ENCODE measurements at regions not wholly inside any gene's neighbourhood (a gene's known extent, or its start where the extent isn't known, plus 50 kb on each side); places are given as distances from the start of the nearest gene placed in this dataset. TPM values are rescaled to one million over a fixed set of nuclear protein-coding genes. Genes with fewer than 3 reads are reported as not detected.
"Not testable (repeated sequence)": the region's sequence is repeated elsewhere in the genome, so short reads cannot be mapped to it uniquely, and the experiment has no call there.

- WGBS (ENCODE audit: insufficient coverage, low coverage, missing lambda C conversion rate), result no CpG with 5 or more reads among the region's 9 CpGs
- BruUV-seq (replicated peaks); H3K27me3 ChIP-seq (ENCODE audit: control insufficient read depth in 2 of 2, insufficient read depth in 2 of 2, low read length in 2 of 2); intact Hi-C loops (cut with micrococcal nuclease); H3K27ac ChIP-seq (ENCODE audit: extremely low read depth, low read depth, low read length); DNase-seq (ENCODE audit: extremely low read depth in 1 of 4, low spot score in 3 of 4); ATAC-seq; H3K9me1 ChIP-seq (ENCODE audit: control insufficient read depth, insufficient read depth, low read length); H3K36me3 ChIP-seq (ENCODE audit: control insufficient read depth, insufficient read depth, low read length); H2AFZ ChIP-seq (ENCODE audit: low read depth, low read length); POLR2A ChIA-PET; CTCF ChIA-PET (ENCODE audit: low intra/inter-chr PET ratio); H3K4me2 ChIP-seq (ENCODE audit: insufficient read depth, low read length); in situ Hi-C loops (cut with MboI); H3K9ac ChIP-seq (ENCODE audit: insufficient read depth in 1 of 2, low read depth in 2 of 2, low read length in 2 of 2); FAIRE-seq; H3K4me1 ChIP-seq (replicated peaks in 1 of 2; ENCODE audit: control insufficient read depth in 2 of 2, insufficient read depth in 2 of 2, low read length in 2 of 2); H4K20me1 ChIP-seq (replicated peaks; ENCODE audit: control insufficient read depth, insufficient read depth, low read length); H3K79me2 ChIP-seq (ENCODE audit: control insufficient read depth, insufficient read depth, low read length); H3K4me3 ChIP-seq; H3K9me3 ChIP-seq (replicated peaks; ENCODE audit: control insufficient read depth, insufficient read depth, low read depth, low read length): not testable (repeated sequence)
These were observed 129.1 kb downstream of the FOXD4L5 start for GRCh38 chr9:65155937-65156336.

Small RNA genes in the stretch of these regions (small RNA-seq; reads per million reads assigned to genes)
- not detected for gene AL512605.2

Measured in K562 (cell line).